Ascending aorta (tissue), 2 donors: ENCODE measurements at regions not wholly inside any gene's neighbourhood (a gene's known extent, or its start where the extent isn't known, plus 50 kb on each side); places are given as distances from the start of the nearest gene placed in this dataset.

Experiments
- DNase-seq, 2 donors: peaks; one replicate each; pipeline ENCODE4 v3.0.0-alpha.2; 2019; ENCODE audit warnings: low spot score in 2 of 2
- H3K27ac ChIP-seq, 2 donors: fragments of 200-600 bp; sonication (generic); one replicate each; pipeline ENCODE4 v1.5.1; 2016 to 2017; ENCODE audit warnings: mild to moderate bottlenecking in 1 of 2
- H3K27me3 ChIP-seq: fragments of 200-600 bp; sonication (generic); one replicate; pipeline ENCODE4 v1.5.1; 2017
- H3K36me3 ChIP-seq, 2 donors: fragments of 200-600 bp; sonication (generic); one replicate each; pipeline ENCODE4 v1.5.1; 2016
- H3K4me1 ChIP-seq, 2 donors: fragments of 200-600 bp; sonication (generic); one replicate each; pipeline ENCODE4 v1.5.1; 2016 to 2017; ENCODE audit warnings: mild to moderate bottlenecking in 1 of 2
- H3K4me3 ChIP-seq, 2 donors: fragments of 200-600 bp; sonication (generic); one replicate each; pipeline ENCODE4 v1.5.1; 2016 to 2017; ENCODE audit warnings: mild to moderate bottlenecking in 1 of 2
- H3K9me3 ChIP-seq, 2 donors: fragments of 200-600 bp; sonication (generic); one replicate each; pipeline ENCODE4 v1.5.1; 2016
- CTCF ChIP-seq, 3 experiments: fragments of 200-600 bp in 2 of 3; fragments of 450-650 bp in 1 of 3; sonication (generic) in 2 of 3; IDR thresholded peaks; one replicate each; pipeline ENCODE4 v1.5.1; 2016 to 2019; ENCODE audit warnings: antibody characterized with exemption in 3 of 3, mild to moderate bottlenecking in 1 of 3, moderate library complexity in 1 of 3
- intact Hi-C: fragments of 100-400 bp; cut with DNase I; formaldehyde crosslinking; loops from one replicate; pipeline ENCODE4 v1.15.1; 2023

- Histone ChIP-seq H3K4me3 (no peak overlapping the region), H3K4me1 (no peaks in the 10 kb centered on the region), H3K9me3 (no peaks in the 10 kb centered on the region), H3K27ac (no peak overlapping the region), H3K36me3 (no peaks in the 10 kb centered on the region), H3K27me3 (no peaks in the 10 kb centered on the region)
- peak in 1 of 3 experiments; percentile 5 for TF ChIP-seq CTCF (IDR thresholded peaks at IDR 0.05)
- DNase-seq = no peak
- intact Hi-C loops = no loop called here
Measured at GRCh38 chrX:39477031-39477761, 620.6 kb downstream of the BCOR start.

DNA sequence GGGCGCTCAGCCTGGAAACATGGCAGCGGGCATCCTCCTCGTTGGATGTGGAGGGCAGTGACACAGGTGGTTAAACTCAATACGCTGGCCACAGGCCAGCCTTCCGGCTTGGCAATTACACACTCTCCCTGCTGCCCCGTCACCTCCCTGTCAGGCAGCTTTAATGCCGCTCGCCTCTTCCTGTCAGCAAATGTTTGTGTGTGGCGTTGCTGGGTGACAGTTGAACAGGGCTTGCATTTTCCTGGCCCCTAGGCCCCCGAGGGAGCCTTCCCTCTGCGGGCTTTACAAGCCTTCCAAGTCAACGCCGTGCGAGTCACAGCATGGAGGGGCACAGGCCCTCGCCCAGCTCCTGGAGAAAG is 620.0 kb downstream of the BCOR start:
- no peak overlapping the region for H3K4me3 ChIP-seq
- no peaks in the 10 kb centered on the region for H3K4me1 ChIP-seq
- no peaks in the 10 kb centered on the region for H3K9me3 ChIP-seq
- intact Hi-C loops = no loop called here
- no peak for DNase-seq
- no peak for TF ChIP-seq CTCF (IDR thresholded peaks at IDR 0.05)
- H3K36me3 ChIP-seq = no peaks in the 10 kb centered on the region
- no peaks in the 10 kb centered on the region for H3K27me3 ChIP-seq
- no peak overlapping the region for H3K27ac ChIP-seq

DNA sequence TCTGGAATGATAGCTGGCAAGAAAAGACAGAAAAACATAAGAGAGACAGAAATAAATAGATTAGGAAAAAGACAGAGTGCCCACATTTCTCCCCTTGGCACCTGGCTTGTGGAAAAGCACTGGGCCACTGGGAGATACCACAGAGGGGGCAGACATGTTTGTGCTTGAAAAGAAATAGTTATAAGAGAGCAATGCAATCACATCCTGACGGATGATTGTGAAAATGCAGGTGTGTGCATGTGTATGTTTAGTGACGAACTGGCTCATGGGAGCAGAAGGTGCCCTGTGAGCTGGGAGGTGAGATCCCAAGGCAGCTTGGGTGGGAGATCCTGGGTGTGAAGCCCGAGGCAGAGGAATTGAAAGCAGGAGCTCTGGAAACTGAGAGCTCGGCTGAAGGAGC is 617.9 kb downstream of the BCOR start:
- Histone ChIP-seq H3K27me3 (no peaks in the 10 kb centered on the region), H3K36me3 (no peaks in the 10 kb centered on the region), H3K27ac (no peak overlapping the region), H3K9me3 (no peaks in the 10 kb centered on the region), H3K4me1 (no peaks in the 10 kb centered on the region), H3K4me3 (no peak overlapping the region)
- intact Hi-C loops = no loop called here
- TF ChIP-seq CTCF (IDR thresholded peaks at IDR 0.05) = no peak
- no peak for DNase-seq

GRCh38 chrX:39480963-39481362 is 616.8 kb downstream of the BCOR start:
- DNase-seq = no peak
- Histone ChIP-seq H3K36me3 (no peaks in the 10 kb centered on the region), H3K9me3 (no peaks in the 10 kb centered on the region), H3K4me1 (no peaks in the 10 kb centered on the region), H3K27me3 (no peaks in the 10 kb centered on the region), H3K27ac (no peak overlapping the region), H3K4me3 (no peak overlapping the region)
- no peak for TF ChIP-seq CTCF (IDR thresholded peaks at IDR 0.05)
- intact Hi-C loops = no loop called here

DNA sequence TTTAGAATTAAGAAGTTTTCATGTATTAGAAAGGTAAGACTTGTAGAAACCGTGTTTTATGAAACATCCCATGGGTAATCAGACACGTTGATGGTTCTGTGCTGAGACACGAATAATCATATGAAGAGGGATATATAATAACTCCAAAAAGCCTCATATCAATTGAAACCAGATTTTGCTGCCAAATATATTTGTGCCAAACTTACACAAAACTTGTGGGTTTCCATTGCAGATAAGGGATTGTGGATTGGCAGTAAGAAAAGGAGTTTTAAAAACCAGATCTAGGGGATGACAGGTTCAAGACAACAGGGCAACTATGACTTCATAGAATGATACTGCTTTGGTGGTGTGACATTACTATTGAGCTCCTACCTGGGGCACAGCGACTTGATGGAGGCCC is 616.1 kb downstream of the BCOR start:
- H3K4me1 ChIP-seq = no peaks in the 10 kb centered on the region
- intact Hi-C loops = no loop called here
- no peak for DNase-seq
- TF ChIP-seq CTCF (IDR thresholded peaks at IDR 0.05) = no peak
- H3K36me3 ChIP-seq = no peaks in the 10 kb centered on the region
- no peaks in the 10 kb centered on the region for H3K9me3 ChIP-seq
- H3K27ac ChIP-seq = no peak overlapping the region
- H3K27me3 ChIP-seq = no peaks in the 10 kb centered on the region
- no peak overlapping the region for H3K4me3 ChIP-seq
